Heart right ventricle (tissue), 16 donors: ENCODE measurements at regions not wholly inside any gene's neighbourhood (a gene's known extent, or its start where the extent isn't known, plus 50 kb on each side); places are given as distances from the start of the nearest gene placed in this dataset.

Source experiments
- ATAC-seq, 8 donors: fragments of 200-7000 bp; cut with Tn5 transposase; one replicate each; pipeline ENCODE4 v1.9.1; 2020; ENCODE audit warnings: mild to moderate bottlenecking in 8 of 8, moderate library complexity in 8 of 8, moderate number of reproducible peaks in 1 of 8
- DNase-seq, 2 donors: peaks; one replicate each; pipeline ENCODE4 v3.0.0-alpha.2; 2020
- H3K27ac ChIP-seq, 10 donors: fragments of 200-600 bp; sonication (generic) in 2 of 10; one replicate each; pipeline versions ENCODE4 v1.5.0 to v1.8.0; 2020 to 2022; ENCODE audit warnings: mild to moderate bottlenecking in 3 of 10
- H3K27me3 ChIP-seq, 7 donors: fragments of 200-600 bp; one replicate each; pipeline ENCODE4 v1.8.0; 2021 to 2022; ENCODE audit warnings: mild to moderate bottlenecking in 2 of 7
- H3K36me3 ChIP-seq, 9 donors: fragments of 200-600 bp; sonication (generic) in 1 of 9; one replicate each; pipeline versions ENCODE4 v1.5.0 to v1.8.0; 2020 to 2022; ENCODE audit warnings: mild to moderate bottlenecking in 2 of 9
- H3K4me1 ChIP-seq, 9 donors: fragments of 200-600 bp; sonication (generic) in 1 of 9; one replicate each; pipeline versions ENCODE4 v1.5.0 to v1.8.0; 2020 to 2022; ENCODE audit warnings: mild to moderate bottlenecking in 4 of 9
- H3K4me3 ChIP-seq, 10 donors: fragments of 200-600 bp; sonication (generic) in 2 of 10; one replicate each; pipeline versions ENCODE4 v1.5.0 to v1.8.0; 2020 to 2022; ENCODE audit warnings: mild to moderate bottlenecking in 7 of 10, moderate library complexity in 2 of 10
- H3K9me3 ChIP-seq, 11 donors: fragments of 200-600 bp in 10 of 11; sonication (generic) in 2 of 11; one replicate each; pipeline versions ENCODE4 v1.5.0 to v1.8.0; 2013 to 2022; ENCODE audit warnings: mild to moderate bottlenecking in 2 of 11, control low read depth in 1 of 11, moderate library complexity in 1 of 11
- CTCF ChIP-seq, 9 donors: fragments of 200-600 bp; sonication (generic) in 2 of 9; IDR thresholded peaks; one replicate each; pipeline versions ENCODE4 v1.5.0 to v1.8.0; 2021 to 2022; ENCODE audit warnings: antibody characterized with exemption in 9 of 9, mild to moderate bottlenecking in 5 of 9, moderate library complexity in 1 of 9
- WGBS, 2 donors: extraction: QIAGEN DNeasy Blood & Tissue Kit; methylation state at CpG; one replicate each; pipeline ENCODE4 v1.1.7; 2013; ENCODE audit warnings: inconsistent platforms in 1 of 2; 5-methylcytosine and 5-hydroxymethylcytosine counted together
- intact Hi-C, 10 donors: fragments of 100-400 bp; cut with DNase I; formaldehyde crosslinking; loops; one replicate each; pipeline versions ENCODE4 v1.11.1 to v1.14.2; 2022
- donor health status: Arrhythmogenic right ventricular cardiomyopathy.
- donor health status: ischemic (EF 13 %, LVEDD 7.1; RV severe dilation, severe dysfunction).
- donor health status: healthy with polysubstance abuse.
- donor health status: DM: no; HTN: yes; CAD: no.
- donor health status: DM: no; HTN: no; CAD: no.
- donor health status: ischemic (EF 25% LVEDD 6.9; RV normal size, moderate dysfunction).
- donor health status: ischemic (EF 25% LVEDD 5.7; RV mildly dilated, moderate dysfunction).
- donor health status: healthy.
- donor health status: DM: yes; HTN: yes; CAD: no.
- donor health status: Ischemic cardiomyopathy.
- donor health status: ischemic (EF 35%, LVEDD 5.7; RV mildly dilated, moderate dysfunction).
- donor health status: nonischemic (EF 11% LVEDD 7.7; RV severe dilation, severe dysfunction).
- donor health status: DM: yes; HTN: yes; CAD: no.
- donor health status: PGD.
- donor health status: ischemic (EF 29% LVEDD 5.4; RV normal size, mild dysfunction).
- donor health status: nonischemic (EF 23%, LVEDD 6.1; RV moderate dilation, normal function).

- no peak for TF ChIP-seq CTCF (IDR thresholded peaks at IDR 0.05)
These were observed 220.7 kb downstream of the CMPK2 start for GRCh38 chr2:6645004-6645403.

GRCh38 chr2:6645672-6646071, 220.0 kb downstream of the CMPK2 start:
- no peaks in the 10 kb centered on the region for H3K4me1 ChIP-seq
- H3K27ac ChIP-seq: no peak overlapping the region
- TF ChIP-seq CTCF (IDR thresholded peaks at IDR 0.05): no peak
- 85 to 97% methylated on average over 1 of the region's 1 CpG for WGBS, 2 donors
- DNase-seq: no peak
- no peak overlapping the region for H3K4me3 ChIP-seq
- intact Hi-C loops: no loop called here
- H3K36me3 ChIP-seq: no peaks in the 10 kb centered on the region
- ATAC-seq: no peak
- peaks cover 0 to 7% (median 0%) of the 10 kb centered on the region in 7 donors for H3K27me3 ChIP-seq
- no peaks in the 10 kb centered on the region for H3K9me3 ChIP-seq

More at GRCh38 chr2:6645004-6645403, 220.7 kb downstream of the CMPK2 start:
- DNase-seq (no peak), ATAC-seq (no peak)
- Histone ChIP-seq H3K36me3 (no peaks in the 10 kb centered on the region), H3K4me3 (no peak overlapping the region), H3K9me3 (no peaks in the 10 kb centered on the region), H3K4me1 (no peaks in the 10 kb centered on the region), H3K27me3 (peaks cover 0 to 7% (median 0%) of the 10 kb centered on the region in 7 donors), H3K27ac (no peak overlapping the region)
- intact Hi-C loops: no loop called here
- 91 to 97% methylated on average over 1 of the region's 1 CpG for WGBS, 2 donors

GRCh38 chr2:6647046-6647445, 218.7 kb downstream of the CMPK2 start:
- Histone ChIP-seq H3K36me3 (no peaks in the 10 kb centered on the region), H3K27me3 (peaks cover 0 to 9% (median 0%) of the 10 kb centered on the region in 7 donors), H3K4me3 (no peak overlapping the region), H3K27ac (no peak overlapping the region), H3K4me1 (no peaks in the 10 kb centered on the region), H3K9me3 (no peaks in the 10 kb centered on the region)
- ATAC-seq: no peak
- 78 to 95% methylated on average over 6 of the region's 6 CpGs for WGBS, 2 donors
- no peak for DNase-seq
- no peak for TF ChIP-seq CTCF (IDR thresholded peaks at IDR 0.05)
- intact Hi-C loops: no loop called here

- no peak for TF ChIP-seq CTCF (IDR thresholded peaks at IDR 0.05)
- no peak for DNase-seq
- H3K36me3 ChIP-seq: no peaks in the 10 kb centered on the region
- peaks cover 0 to 9% (median 0%) of the 10 kb centered on the region in 7 donors for H3K27me3 ChIP-seq
- 68 to 79% methylated on average over 6 of the region's 6 CpGs for WGBS, 2 donors
- no peaks in the 10 kb centered on the region for H3K4me1 ChIP-seq
- no peaks in the 10 kb centered on the region for H3K9me3 ChIP-seq
- H3K27ac ChIP-seq: no peak overlapping the region
- ATAC-seq: no peak
- intact Hi-C loops: no loop called here
- H3K4me3 ChIP-seq: no peak overlapping the region
These were observed 217.0 kb downstream of the CMPK2 start for GRCh38 chr2:6648596-6649247.
